22Rv1 (cell line): ENCODE measurements at regions not wholly inside any gene's neighbourhood (a gene's known extent, or its start where the extent isn't known, plus 50 kb on each side); places are given as distances from the start of the nearest gene placed in this dataset.
A peak's percentile ranks its signal among the peaks of the same experiment; 100 is the strongest.

ENCODE experiments used
- H3K27ac ChIP-seq: fragments of 450-650 bp; 2 replicates; pipeline ENCODE4 v1.5.1; 2017
- CTCF ChIP-seq: fragments of 450-650 bp; IDR thresholded peaks from 2 replicates; pipeline ENCODE4 v1.5.1; 2017; ENCODE audit warnings: mild to moderate bottlenecking
- ZFX ChIP-seq: fragments of 450-650 bp; IDR thresholded peaks from 2 replicates; pipeline ENCODE4 v1.6.1; 2017; ENCODE audit warnings: antibody characterized with exemption, borderline replicate concordance

- TF ChIP-seq CTCF (no peak), ZFX (no peak)
- no peak overlapping the region for H3K27ac ChIP-seq
Measured at GRCh38 chr4:184550476-184550875, 76.1 kb upstream of the IRF2 start.

GRCh38 chr4:184548648-184549341 lies 74.4 kb upstream of the IRF2 start:
- no peak overlapping the region for H3K27ac ChIP-seq
- TF ChIP-seq ZFX (no peak), CTCF (no peak)

GRCh38 chr4:184548316-184548647 lies 73.9 kb upstream of the IRF2 start:
- TF ChIP-seq ZFX (no peak), CTCF (no peak)
- H3K27ac ChIP-seq, result no peak overlapping the region

- no peak overlapping the region for H3K27ac ChIP-seq
- TF ChIP-seq ZFX (no peak), CTCF (no peak)
Measured at GRCh38 chr4:184544788-184545409, 70.5 kb upstream of the IRF2 start.

GRCh38 chr4:184541907-184542306 lies 67.6 kb upstream of the IRF2 start:
- no peak overlapping the region for H3K27ac ChIP-seq
- TF ChIP-seq ZFX, result no peak
- TF ChIP-seq CTCF, result no peak

GRCh38 chr4:184540307-184540706 lies 66.0 kb upstream of the IRF2 start:
- no peak for TF ChIP-seq ZFX
- TF ChIP-seq CTCF, result no peak
- H3K27ac ChIP-seq, result no peak overlapping the region

- TF ChIP-seq CTCF, result peak; percentile 46; the same call in 1 of the 2 replicates
- TF ChIP-seq ZFX, result no peak
- H3K27ac ChIP-seq, result peak overlapping the region; percentile 81
Measured at GRCh38 chr4:184538023-184538599, 63.8 kb upstream of the IRF2 start.
